Hippocampal formation (tissue), 2 donors: ENCODE measurements at regions not wholly inside any gene's neighbourhood (a gene's known extent, or its start where the extent isn't known, plus 50 kb on each side); places are given as distances from the start of the nearest gene placed in this dataset.

ENCODE experiments used
- DNase-seq, 2 donors: peaks; one replicate each; lab custom pipeline; 2025; lab: John Stamatoyannopoulos, UW

DNA sequence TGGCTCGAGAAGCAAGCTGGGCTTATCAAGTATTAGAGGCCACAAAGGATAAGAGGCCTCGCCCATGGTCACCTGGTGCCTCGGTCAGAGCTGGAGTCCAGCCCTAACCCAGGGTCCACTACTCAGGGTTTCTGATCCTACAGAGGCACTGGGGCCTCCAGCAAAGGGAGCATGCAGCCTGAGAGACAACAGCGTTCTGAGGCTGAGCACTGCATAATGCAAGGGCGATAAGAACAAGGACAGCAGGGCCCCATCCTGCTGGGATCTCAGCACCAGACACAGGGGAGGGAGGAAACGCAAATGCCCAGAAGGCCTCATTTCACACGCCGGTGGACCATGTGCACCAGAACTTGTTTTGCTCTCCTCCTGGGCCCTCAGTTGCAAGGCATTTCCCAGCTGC, 63.0 kb downstream of the C5orf15 start:
- no peak for DNase-seq

DNA sequence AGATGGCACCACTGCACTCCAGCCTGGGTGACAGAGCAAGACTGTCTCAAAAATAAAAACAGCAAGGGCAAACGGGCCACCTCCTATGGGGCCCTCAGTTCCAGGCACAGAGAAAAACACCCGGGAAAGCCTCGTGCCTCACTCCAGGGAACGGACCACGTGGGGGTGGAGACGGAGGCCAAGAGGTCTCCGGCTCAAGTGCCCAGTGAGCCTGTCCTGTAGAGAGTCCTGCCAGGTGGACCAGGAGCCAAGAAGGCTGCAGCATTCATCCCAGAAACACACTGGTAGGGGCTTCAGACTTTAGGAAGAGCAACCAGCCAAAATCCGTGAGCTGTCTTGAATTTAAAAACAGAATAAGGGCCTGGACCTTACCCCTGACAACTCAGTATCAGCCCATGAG, 63.8 kb downstream of the C5orf15 start:
- no peak for DNase-seq

DNA sequence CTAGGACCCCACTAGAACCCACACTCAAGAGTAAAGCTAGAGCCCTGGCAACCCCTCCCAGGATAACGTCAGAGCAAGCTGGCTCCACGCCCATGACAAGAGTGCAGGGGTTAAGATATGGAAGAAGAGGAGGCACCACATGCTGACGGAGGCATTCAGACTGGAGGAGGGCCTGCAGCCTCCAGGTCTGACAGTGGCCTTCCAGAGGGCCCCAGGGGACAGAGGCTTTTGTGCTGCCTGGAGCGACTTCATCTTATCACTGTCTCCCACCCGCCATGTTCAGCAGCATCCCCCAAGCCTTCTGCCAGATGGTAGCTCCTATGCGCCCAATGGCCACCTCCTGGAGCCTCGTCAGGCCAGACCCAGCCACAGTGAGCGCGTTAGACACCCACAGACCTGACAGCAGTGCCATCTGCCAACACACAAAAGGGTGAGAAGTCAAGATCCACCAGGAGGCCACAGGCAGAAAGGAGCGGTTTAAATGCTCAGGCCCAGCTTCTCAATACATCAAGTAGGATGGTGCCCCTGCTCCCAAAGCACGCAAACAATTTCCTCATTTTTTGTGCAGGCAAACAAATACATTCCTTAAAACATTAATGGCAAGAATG, 65.8 kb downstream of the C5orf15 start:
- DNase-seq: no peak

DNA sequence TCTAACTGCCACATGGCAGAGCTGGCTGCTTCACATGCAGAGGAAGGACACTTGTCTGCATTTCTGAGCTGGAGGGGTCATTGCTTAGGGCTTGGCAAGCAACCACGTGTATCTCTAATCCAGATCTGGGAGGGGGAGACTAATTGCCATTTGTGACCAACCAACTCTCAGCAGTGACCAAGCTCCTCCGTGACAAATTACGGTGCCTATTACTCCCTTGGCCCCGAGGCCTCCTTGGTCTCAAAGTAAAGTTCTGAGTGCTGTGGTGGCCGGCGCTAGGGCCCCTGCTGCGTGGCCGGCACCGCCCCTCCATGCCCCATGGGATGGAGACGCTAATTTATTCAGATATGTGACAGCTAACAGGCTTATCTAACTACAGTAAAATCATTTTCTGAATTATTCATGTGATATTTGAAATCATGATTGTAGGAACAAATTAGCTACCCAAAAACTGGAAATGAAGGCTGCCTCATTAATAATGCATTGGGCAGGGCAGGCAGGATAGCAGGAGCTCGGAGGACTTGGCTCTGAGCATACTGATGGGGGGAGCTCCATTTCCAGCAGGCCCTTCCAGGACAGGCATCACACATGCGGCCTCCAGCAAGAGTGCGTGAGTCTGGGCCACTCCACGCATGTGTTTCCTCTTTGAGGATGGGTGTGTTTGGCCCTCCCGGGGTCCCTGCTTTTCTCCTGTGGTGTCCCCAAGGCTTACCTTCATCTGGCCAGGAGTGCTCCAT, 67.7 kb downstream of the C5orf15 start:
- DNase-seq: no peak

DNA sequence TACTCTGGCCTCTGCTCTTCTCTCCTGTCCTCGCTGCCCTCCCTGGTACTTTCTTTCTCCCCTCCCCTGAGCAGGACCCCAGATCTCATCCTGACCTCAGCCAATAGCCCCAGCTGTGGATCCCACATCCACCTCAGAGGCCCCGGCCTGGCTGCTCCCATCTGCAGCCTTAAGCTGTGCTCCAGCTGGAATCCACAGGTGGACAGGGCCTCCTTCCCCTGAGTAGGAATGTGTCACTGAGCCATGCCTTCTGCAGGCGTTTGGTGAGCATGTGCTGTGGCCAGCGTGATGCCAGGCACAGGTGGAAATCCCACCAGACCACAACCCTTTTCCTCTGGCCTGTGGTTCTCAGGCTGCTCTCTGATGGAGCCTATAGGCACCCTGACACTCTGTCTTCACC, 68.9 kb downstream of the C5orf15 start:
- no peak for DNase-seq

DNA sequence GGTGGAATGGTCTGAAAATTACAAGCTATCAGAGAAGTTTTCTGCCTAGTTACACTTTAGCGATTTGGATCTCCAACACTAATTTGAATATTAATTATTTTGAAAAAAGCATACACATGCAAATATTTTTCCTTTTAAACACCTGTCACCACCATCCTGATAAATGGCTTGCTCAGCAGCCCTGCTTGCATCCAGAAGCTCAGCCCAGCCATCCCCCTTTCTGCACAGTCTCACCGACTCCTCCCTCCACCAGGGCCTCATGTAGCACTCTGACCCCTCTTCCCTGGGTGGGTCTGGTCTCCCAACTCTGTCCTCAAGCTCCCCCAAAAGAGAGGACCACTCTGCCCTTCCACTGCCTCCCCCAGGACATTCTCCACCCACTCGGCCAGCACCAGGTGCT, 70.0 kb downstream of the C5orf15 start:
- DNase-seq: no peak

DNA sequence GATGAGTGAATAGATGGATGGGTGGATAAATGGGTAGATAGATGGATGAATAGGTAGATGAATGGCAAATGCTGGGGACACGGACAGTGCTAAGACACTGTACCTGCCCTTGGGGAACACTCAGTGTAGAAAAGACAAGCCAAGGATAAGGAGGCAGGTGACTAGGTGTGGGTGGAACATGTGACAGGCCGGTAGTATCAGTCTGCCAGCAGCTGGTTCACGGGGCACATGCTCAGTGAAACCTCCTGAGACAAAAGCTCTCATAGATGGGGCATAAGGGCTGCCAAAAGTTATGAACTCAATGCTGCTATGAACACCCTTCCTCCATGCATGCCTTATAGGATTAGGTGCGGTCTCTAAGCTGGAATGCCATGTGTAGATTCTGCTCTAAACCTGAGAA, 71.0 kb downstream of the C5orf15 start:
- DNase-seq: no peak

DNA sequence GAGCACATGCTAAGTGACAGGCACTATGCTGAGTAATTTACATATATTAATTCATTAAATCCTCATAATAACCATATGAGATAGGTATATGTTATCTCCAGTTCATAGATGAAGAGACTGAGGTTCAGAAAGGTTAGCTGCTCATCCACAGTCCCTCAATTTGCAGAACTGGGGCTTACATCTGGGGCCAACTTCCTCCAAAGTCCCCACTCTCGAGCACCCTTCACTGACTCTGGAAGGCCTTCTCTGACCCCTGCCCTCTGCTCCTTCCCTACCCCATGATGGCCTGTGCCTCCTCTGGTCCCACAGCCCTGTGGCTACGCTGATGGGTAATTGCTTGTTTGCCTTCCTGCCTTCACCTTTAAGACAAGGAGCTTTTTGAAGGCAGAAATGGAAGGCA, 71.6 kb downstream of the C5orf15 start:
- DNase-seq: no peak

DNA sequence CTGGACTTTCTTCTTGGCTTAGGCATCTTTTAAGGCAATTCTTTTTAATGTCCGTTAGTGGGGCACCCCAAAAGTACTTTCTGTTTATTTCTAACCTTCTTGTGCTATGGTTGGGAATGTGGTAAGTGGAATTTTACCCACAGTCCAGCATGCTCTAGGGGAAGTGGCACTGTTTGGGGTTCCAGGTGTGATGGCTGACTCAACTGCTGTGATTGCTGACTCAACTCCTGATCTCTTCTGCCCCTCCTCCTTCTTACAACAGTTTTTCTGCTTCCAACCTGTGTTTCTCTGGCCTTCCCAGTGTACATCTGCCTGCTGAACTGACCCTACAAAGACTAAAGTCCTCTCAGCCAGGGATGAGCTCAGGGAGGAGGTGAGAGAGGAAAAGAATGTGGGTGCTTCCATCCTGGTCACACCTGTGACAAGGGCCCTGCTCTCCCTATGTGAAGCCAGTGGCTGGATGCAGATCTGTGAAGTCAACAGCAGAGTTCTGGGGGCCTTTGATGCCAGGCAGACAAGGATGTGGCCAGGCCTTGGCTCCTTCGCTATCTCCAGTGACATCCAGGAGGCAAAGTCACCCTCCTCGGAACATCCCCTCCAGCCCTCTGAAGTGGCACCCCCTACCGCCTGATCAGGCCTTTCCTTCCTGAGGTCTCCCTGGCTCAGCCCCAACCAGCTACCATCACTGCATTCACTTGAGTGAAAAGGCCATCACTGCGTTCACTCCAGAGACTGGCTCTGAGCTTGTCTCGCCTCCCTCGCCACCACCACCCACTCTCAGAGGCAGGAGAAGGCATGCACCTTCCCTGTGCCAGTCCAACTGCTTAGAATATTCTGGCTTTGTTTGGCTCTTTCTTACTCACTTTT, 72.2 kb downstream of the C5orf15 start:
- DNase-seq: no peak

DNA sequence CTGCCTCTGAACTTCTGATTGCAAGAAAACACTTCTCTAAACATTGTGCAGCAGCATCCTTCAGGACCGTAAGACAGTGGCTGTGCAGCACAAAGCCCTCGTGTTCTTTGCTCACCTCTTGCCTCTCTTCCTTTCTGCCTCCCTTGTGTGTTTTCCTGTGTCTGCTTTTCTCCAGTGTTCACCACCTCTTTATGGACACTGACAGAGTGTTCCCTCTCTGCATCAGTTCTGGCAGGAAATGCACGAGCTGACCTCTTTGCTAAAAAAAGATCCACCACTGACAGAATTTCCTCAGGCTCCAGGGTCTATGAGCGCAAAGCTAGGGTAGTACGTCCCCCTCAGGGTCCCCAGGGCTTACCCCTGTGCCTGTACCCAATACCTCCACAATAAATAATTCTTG, 74.3 kb downstream of the C5orf15 start:
- DNase-seq: no peak

DNA sequence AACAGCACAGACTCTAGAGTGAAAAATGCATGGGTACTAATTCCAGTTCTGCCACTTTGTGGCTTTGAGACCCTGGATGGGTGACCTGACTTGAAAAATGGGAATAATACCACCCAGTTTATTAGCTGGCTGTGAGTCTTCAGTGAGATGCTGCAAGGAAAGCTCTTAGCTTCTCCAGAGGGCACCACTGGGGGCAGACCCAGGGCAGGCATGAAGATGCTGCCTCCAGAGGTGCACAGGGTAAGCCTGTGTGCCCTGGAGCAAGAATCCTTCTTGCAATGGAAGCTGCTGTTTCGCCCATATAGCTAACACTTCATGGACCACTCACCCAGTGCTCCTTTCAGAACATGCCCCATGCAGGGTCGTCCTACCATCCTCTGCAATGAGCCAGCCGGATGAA, 75.7 kb downstream of the C5orf15 start:
- DNase-seq: no peak

DNA sequence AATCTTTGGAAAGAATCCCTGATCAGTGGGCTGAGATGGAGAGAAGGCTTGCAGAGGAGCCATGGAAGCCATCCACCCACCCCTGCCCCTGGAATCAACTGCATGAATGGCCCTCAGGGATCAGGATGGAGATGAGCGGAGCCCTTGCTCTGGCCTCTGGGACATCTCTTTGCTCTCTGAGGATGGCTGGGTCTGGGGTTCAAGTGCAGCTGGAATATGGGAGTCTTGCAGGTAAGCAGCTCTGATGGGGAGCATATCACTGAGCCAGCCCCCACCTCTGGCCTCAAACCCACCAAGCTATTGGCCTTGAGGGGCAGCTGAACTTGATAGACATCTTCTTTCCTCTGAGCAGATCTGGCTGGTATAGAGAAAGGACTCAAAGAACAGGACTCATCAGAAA, 76.1 kb downstream of the C5orf15 start:
- no peak for DNase-seq

DNA sequence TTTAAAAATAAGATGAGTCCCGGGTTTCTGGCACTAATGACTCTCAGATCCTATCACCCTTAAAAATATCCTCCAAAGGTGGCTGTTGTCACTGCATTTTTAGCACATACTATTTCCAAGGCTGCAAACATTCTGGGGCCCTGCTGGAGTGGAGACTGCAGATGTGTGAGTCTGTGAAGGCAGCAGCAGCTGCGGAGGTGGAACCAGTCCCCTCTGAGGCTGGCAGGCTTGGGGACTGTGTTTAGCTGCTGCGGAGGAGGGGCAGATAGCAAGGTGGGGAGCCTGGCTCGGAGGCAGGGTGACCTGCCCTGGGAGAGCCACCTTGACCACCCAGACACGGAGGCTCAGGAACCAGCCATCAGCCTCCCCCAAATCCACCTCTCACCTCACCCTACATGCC, 77.0 kb downstream of the C5orf15 start:
- no peak for DNase-seq

DNA sequence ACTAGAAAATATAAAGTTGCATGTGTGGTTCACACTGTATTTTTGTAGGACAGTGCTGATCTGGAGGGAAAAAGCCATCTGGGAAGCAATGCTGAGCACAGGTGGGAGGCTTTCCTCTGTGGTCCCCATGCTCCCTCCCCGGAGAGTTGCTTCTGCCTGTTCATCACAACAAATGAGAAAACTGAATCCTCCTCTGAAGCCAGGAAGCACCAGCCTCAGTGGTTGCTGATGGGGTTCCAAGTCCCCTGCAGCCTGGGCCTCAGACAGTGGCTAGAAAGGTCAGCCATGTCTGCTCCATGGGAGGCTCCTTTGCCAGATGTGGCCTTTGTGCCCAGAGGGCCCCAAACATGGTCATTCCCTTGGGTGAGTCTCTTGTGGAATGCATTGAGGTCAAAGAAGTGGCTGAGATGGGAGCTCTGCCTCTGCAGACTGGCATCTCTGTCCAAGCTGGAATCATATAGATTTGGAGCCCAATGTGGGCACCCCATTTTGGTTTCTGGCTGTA, 77.6 kb downstream of the C5orf15 start:
- no peak for DNase-seq

DNA sequence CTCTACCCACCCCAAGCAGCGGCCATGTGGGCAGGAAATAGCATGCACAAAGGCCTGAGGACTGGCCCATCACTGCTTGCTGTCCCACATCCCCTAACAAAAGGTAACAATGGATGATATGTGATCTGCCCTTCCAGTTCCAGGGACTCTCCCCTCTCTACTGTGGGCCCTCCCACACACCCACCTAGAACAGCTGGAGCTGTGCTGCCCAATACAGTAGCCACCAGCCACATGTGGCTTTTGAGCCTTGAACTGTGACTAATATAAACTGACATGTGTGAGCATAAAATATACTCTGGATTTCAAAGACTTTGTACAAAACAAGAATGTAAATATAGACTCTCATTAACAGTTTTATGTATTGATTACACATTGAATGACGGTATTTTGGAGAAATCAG, 78.1 kb downstream of the C5orf15 start:
- DNase-seq: no peak

DNA sequence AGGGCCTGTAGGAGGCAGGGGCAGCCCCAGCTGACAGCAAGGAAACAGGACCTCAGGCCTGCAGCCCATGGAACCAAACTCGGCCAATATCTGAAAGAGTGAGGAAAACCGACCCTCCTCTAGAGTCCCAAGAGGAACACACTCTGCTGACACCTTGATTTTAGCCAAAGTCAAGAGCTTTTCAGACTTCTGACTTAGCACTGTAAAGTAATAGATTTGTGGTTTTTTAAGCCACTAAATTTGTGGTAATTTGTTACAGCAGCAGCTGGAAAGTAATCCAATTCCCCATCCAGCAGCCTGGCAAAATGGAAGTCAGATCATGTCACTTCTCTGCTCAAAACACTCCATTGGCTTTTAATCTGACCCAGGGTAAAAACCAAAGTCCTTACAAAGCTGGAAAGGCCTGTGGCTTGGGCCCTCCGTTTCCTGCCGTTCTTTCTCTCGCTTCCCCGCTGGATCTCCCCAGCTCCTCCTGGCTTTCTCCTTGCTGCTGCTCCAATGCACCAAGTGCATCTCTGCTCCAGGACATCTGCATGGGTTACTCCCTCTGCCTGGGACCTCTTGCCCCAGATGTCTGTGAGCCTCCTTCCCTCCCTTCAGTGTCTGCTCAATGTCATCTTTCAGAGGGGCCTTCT, 79.0 kb downstream of the C5orf15 start:
- no peak for DNase-seq

DNA sequence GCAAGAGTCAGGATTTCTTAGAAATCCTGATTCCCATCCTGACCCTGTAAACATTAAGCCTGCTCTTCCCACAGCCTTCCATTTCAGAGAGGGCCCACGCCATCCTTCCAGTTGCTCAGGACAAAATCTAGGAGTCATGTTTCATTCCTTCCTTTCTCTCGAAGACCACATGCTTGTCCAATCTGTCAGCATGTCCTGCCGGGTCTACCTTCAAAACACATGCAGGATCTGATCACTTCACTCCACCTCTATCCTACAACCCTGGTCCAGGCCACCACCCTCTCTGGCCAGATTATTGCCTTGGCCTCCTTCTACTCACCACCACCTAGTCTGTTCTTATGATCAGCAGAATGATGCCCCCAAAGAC, 79.8 kb downstream of the C5orf15 start:
- no peak for DNase-seq

DNA sequence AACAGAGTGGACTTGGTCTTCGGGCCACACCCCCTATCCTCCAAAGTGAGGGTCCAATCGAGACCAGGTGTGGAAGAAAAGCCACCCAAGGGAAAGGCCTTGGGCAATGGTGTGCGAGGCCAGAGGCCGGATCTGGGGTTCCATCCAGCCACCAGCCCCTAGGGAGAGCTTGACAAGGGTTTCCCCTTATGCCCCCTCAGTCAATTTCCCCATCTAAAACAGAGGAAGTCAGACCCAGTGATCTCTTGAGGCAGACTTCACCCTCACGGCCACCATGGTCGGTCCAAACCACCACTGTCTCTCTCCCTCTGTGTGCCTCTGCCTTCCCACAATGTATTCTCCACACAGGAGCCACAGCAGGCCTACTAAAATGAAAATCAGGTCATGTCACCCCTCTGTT, 82.9 kb downstream of the C5orf15 start:
- no peak for DNase-seq

DNA sequence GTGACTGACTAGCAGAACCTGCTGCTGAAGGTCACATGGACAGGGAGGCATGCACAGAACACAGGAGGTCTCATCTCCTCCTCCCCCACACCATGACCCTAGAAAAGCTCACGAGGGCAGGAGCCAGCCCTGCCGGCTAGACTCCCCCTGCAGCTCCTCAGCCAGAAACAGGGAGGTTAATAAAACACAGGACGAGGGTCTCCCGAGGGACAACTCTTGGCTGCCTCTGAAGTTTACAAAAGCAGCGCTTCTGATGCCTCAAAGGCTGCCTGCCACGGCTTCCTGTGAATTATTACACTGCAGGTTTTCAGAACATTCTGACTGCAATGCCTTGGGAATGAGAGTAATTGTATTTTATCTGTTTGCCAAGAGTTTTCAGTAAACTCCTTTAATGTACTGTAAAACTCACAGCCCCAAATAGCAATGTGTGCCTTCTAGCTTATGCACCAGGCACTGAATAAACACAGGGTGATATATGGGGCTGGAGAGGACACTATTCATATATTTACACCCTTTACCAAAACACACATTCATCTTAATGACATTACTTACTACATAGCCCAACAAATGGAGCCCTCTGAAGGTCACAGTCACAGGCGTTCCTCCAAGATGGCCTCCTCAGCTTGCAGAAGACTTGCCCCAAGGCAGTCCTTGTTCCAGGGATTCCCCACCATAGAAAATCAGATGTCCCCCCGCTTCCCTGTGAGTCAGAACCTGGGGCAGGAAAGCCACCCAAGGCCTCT, 83.7 kb downstream of the C5orf15 start:
- no peak for DNase-seq

DNA sequence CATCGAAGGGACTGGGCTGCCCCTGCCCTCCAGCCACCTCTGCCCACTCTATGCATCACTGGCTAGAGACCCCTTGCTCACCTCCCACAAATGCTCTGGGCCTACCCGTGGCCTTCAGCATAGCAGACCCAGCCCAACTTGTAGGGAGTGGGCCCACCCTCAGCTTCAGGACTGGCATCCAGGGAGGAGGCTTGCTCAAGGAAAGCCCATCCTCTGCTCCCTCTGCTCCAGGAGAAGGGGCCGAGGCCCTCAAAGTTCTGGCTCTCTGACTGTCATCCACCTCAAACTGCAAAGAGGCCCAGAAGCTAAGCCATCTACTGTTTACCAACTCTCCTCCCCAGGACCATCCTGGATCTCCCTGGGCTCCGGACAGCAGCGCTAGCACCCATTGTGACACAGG, 84.5 kb downstream of the C5orf15 start:
- DNase-seq: no peak

DNA sequence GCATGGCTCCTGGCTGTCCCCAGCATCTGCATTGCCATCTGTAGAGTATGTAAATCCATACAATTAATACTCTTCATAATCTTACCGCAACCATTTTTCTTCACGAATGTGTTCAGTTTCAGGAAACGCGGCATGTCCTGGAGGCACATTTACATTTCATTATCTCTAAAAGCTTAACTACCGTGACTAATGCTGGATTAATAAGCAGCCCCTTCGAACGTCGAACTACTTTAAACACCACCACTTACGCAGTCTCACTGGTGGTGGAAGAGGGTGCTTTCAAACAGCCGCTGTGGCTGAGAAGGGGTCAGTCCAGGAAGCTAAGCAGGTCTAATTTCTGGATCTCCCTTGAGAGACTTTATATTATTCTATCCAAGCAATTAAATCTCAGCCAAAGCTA, 85.6 kb downstream of the C5orf15 start:
- DNase-seq: no peak

DNA sequence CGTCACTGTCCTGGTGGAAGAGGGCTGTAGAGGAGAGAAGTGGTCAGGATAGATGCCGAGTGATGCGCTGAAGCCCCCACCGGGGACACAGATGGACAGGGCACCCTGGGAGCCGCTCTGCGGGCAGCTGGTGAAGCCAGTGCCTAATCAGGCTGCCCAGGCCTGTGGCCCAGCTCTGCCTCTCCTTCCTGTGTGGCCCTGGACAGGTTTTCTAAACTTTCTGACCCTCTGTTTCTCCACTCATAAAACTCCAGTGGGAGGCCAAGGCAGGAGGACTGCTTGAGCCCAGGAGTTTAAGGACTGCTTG, 86.1 kb downstream of the C5orf15 start:
- DNase-seq: no peak
